GM12864 (cell line): ENCODE measurements at regions not wholly inside any gene's neighbourhood (a gene's known extent, or its start where the extent isn't known, plus 50 kb on each side); places are given as distances from the start of the nearest gene placed in this dataset.
A peak's percentile ranks its signal among the peaks of the same experiment; 100 is the strongest.

Experiments used
- DNase-seq: peaks from one replicate; pipeline ENCODE4 v3.0.0-alpha.2; 2011; ENCODE audit warnings: low read depth
- H3K4me3 ChIP-seq: 2 replicates; pipeline ENCODE4 v1.5.1; 2011; ENCODE audit warnings: mild to moderate bottlenecking, low read depth, low read length, control low read depth
- CTCF ChIP-seq: IDR thresholded peaks from 2 replicates; pipeline ENCODE4 v1.5.1; 2011; ENCODE audit warnings: low read depth, mild to moderate bottlenecking, moderate library complexity, low read length, control low read depth, inconsistent platforms; ENCODE audit errors: missing control alignments

GRCh38 chr10:129048513-129048912 lies 418.5 kb upstream of the MGMT start:
- no peak for TF ChIP-seq CTCF
- DNase-seq, result no peak
- H3K4me3 ChIP-seq, result no peak overlapping the region

DNA sequence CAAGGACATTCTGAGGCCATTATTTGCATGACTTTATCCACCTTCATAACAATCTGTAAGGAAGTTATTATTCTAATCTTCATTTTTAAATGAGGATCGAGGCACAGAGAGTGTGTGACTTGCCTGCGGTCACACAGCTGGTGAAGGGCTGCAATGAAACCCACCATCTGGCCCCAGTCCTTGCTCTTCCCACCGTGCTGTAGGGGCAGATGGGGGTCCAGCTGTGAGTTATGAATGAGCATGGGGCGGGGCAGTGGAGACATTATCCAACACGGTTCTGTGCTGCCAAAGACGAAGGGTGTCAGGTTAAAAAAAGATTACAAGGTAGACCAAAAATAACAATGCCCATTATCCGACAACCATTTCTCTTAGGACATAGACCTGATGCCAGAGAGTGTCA lies 417.5 kb upstream of the MGMT start:
- no peak for TF ChIP-seq CTCF
- no peak overlapping the region for H3K4me3 ChIP-seq
- no peak for DNase-seq

DNA sequence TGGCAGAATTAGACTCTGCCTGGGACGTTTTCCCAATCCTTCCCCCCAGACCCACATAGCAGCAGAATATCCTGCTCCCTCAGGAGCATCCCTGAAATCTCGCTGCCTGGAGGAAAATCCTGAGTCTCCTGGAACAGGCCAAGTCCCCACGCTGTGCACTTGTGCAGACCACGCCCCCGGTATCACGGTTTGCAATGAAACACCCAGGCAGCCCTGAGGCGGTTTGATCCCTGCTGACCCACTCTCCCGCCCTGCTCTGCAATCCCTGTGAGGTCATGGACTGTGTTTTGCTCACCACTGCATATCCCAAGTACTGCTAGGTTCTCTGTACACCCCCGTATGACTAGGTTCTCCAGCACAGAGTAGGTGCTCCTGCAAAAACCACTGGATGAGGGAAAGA lies 411.8 kb upstream of the MGMT start:
- no peak for TF ChIP-seq CTCF

DNA sequence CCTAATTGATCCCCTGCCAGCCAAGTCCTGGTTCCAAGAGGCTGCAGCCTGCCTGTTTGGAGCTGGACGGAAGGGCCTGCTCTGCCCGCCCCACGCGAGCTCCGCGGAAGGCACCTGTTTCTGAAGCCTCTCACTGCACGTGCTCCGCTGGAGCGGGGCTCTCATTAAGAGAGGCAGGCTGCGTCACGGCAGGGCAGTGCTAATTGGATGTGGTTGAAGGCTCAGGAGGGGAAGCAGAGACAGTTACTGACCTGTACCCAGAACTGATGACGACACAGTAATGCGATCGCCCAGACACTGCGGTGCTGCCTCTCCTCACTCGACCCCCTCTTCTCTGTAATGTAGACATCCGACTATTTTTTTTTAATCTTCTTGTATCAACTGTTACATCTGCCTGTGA lies 411.1 kb upstream of the MGMT start:
- no peak for DNase-seq
- H3K4me3 ChIP-seq, result no peak overlapping the region
- TF ChIP-seq CTCF, result no peak

More for the DNA sequence above, 411.8 kb upstream of the MGMT start:
- H3K4me3 ChIP-seq, result no peak overlapping the region
- DNase-seq, result no peak

DNA sequence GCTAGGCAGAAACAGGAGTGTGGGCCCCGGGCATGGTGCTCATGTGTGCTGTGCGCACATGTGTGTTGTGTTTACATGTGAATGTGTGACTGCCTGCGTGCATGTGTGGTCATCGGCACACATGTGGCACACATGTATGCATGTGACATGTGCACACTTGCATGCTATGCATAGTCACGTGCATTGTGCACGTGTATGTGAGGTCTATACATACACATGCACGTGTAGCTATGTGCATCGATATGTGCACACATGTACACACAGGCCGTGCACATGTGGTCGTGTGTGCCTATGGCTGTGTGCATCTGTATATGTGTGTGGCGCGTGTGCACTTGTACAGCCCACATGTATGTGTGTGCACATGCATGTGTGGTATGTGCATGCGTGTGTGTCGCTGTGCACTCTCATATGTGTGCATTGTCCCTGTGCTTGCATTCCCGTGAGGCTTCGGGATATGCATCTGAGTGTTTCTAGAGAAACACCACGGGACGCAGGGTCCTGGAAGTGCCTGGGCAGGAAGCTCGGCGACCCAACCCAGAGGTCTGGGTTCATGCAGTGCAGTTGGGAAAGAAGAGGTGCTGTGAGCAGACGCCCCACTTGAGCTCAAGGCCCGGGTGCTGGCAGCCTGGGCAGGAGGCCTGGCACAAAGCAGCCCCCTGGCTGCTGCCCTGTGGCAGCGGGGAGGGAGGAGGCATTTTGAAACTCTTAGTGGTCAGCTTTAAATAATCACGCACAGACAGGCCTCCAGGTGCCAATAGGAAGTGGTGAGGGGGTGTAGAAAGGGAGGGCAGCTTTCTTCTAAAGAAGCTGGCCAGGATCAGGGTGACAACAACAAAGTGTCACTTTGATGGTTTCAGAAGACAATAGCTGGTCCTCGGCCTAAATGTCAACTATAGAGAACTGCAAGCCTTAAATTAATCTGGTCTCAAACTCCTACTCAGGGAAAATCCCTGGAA lies 410.0 kb upstream of the MGMT start:
- DNase-seq, result no peak
- no peak overlapping the region for H3K4me3 ChIP-seq
- TF ChIP-seq CTCF, result no peak

- no peak overlapping the region for H3K4me3 ChIP-seq
- DNase-seq, result peak; percentile 26
- no peak for TF ChIP-seq CTCF
Measured at GRCh38 chr10:129057856-129058663, 409.0 kb upstream of the MGMT start.
